Neural crest cell (in vitro differentiated cells): ENCODE measurements at regions not wholly inside any gene's neighbourhood (a gene's known extent, or its start where the extent isn't known, plus 50 kb on each side); places are given as distances from the start of the nearest gene placed in this dataset.

Experiments used
- DNase-seq: peaks from one replicate; pipeline ENCODE4 v3.0.0; 2021; ENCODE audit warnings: low read depth, mixed read lengths, low spot score
- H3K27ac Mint-ChIP-seq: one replicate; pipeline ENCODE4 v1.8.0; 2021; ENCODE audit warnings: mild to moderate bottlenecking, mixed read lengths; ENCODE audit not compliant: unreplicated experiment
- H3K27me3 Mint-ChIP-seq: 2 replicates; pipeline ENCODE4 v1.8.0; 2021; ENCODE audit warnings: low read depth, mild to moderate bottlenecking, mixed read lengths
- H3K36me3 Mint-ChIP-seq: 2 replicates; pipeline ENCODE4 v1.8.0; 2021; ENCODE audit warnings: low read depth, mild to moderate bottlenecking, mixed read lengths
- H3K4me1 Mint-ChIP-seq: 2 replicates; pipeline ENCODE4 v1.8.0; 2021; ENCODE audit warnings: mixed read lengths
- H3K4me3 Mint-ChIP-seq: one replicate; pipeline ENCODE4 v1.8.0; 2021; ENCODE audit warnings: mild to moderate bottlenecking, mixed read lengths
- H3K9me3 Mint-ChIP-seq: 2 replicates; pipeline ENCODE4 v1.8.0; 2021; ENCODE audit warnings: mixed read lengths
- TF ChIP-seq, protein P1 (sequence below): fragments of 200-600 bp; sonication (generic); conservative IDR thresholded peaks from 2 replicates; pipeline ENCODE4 v1.5.0; 2021; ENCODE audit warnings: antibody characterized with exemption, mild to moderate bottlenecking

DNA sequence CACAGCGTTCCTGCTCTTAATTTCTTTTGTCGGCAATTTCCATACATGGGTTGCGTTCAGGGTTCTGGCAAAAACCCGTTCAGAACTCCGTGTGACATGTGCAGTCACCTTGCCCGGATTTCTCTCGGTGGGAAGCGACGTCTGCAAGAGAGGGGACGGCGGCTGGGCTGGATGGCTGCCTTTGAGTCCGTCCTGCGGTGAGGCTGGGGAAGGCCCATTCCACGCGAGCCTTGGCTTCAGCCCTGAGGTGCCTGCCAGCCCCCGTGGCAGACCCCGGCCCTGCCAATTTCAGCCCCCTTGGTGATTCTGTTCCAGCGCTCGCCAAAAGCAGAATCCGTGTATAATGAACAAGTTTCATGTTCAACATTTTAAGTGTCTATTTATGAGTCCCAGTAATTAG, 72.6 kb upstream of the TSHZ3 start:
- no peak for DNase-seq
- H3K4me1 Mint-ChIP-seq: no peaks in the 10 kb centered on the region
- H3K9me3 Mint-ChIP-seq: no peaks in the 10 kb centered on the region
- H3K36me3 Mint-ChIP-seq: no peaks in the 10 kb centered on the region
- TF ChIP-seq, protein P1, sequence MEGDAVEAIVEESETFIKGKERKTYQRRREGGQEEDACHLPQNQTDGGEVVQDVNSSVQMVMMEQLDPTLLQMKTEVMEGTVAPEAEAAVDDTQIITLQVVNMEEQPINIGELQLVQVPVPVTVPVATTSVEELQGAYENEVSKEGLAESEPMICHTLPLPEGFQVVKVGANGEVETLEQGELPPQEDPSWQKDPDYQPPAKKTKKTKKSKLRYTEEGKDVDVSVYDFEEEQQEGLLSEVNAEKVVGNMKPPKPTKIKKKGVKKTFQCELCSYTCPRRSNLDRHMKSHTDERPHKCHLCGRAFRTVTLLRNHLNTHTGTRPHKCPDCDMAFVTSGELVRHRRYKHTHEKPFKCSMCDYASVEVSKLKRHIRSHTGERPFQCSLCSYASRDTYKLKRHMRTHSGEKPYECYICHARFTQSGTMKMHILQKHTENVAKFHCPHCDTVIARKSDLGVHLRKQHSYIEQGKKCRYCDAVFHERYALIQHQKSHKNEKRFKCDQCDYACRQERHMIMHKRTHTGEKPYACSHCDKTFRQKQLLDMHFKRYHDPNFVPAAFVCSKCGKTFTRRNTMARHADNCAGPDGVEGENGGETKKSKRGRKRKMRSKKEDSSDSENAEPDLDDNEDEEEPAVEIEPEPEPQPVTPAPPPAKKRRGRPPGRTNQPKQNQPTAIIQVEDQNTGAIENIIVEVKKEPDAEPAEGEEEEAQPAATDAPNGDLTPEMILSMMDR: no peak
- H3K27ac Mint-ChIP-seq: no peak overlapping the region
- H3K4me3 Mint-ChIP-seq: no peak overlapping the region
- H3K27me3 Mint-ChIP-seq: peaks cover 55% of the 10 kb centered on the region

DNA sequence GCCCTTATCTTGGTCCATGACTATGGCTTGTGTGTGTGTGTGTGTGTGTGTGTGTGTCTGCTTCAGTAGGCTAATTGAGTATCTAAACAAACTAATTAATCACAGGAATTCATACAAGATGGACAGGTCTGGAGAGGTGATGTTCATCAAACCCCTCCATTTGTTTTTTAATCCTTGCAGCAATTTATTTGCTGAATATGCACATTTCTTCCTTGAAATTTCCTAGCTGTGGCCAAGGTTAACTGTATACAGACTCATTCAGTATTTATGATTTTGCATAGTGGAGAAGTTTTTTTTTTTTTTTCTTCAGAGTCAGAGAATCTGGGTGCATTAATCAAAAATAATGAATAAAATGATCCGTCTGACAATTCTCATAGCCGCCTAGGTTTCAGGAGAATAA, 74.7 kb upstream of the TSHZ3 start:
- TF ChIP-seq, protein P1: no peak
- H3K4me3 Mint-ChIP-seq: no peak overlapping the region
- H3K9me3 Mint-ChIP-seq: no peaks in the 10 kb centered on the region
- no peaks in the 10 kb centered on the region for H3K4me1 Mint-ChIP-seq
- no peaks in the 10 kb centered on the region for H3K36me3 Mint-ChIP-seq
- H3K27ac Mint-ChIP-seq: no peak overlapping the region
- H3K27me3 Mint-ChIP-seq: peaks cover 35% of the 10 kb centered on the region
- DNase-seq: no peak

DNA sequence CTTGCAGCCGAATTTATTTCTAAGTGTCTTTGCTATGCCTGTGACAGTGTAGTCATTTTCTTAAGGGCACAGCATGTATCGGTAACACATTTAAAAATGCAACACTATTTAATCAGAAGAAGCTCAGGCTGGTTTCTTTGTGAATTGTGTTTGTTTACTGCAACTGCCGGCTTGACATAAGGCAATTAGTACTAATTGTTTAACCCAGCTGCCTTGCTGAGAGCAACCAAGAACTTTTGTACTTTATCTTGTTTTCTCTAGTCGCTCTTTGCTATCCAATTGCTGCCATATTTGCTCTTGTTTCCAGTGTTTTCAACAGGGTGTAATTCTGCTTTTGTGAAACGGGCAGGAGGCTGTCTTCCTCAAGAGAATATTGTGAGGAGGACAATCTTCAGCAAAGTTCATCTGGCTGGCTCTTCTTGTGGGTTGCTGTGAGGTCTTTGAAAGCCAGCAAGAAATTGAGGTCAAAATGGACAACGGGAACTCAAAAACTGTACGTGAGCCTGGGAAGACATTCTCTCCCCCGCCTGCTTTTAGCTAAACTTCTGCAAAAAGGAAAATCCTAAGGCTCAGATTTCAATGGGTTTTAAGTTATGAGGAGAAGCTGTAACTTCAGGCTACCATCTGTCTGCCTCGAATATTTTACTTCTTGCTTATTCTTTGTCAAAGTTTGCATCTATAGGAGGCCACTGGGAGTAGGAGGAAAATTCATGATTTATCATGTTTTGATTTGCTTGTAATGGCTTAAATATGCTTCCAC, 75.8 kb upstream of the TSHZ3 start:
- Mint-ChIP-seq H3K9me3 (no peaks in the 10 kb centered on the region), H3K4me1 (no peaks in the 10 kb centered on the region), H3K27me3 (peaks cover 24% of the 10 kb centered on the region), H3K27ac (no peak overlapping the region), H3K36me3 (no peaks in the 10 kb centered on the region), H3K4me3 (no peak overlapping the region)
- no peak for DNase-seq
- TF ChIP-seq, protein P1: no peak

DNA sequence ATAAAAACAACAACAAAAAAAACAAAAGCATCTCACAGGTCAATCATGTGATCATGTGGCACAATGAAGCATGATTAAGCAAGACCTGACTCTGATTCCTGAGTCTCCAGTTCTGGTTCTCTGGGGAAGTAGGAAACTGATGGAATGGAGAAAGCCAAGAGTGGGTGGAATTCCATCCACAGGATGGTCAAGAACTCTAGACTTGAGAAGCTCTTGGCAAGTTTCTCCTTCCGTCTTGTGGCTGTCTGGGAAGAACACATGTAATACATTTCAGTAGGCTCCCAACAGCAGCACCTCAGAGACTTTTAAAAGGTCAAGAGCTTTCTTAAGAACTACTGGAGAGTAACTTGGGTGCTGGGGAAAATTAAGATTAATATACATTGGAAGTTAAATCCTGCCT, 78.6 kb upstream of the TSHZ3 start:
- no peak for DNase-seq
- TF ChIP-seq, protein P1: no peak
- H3K27me3 Mint-ChIP-seq: peaks cover 3% of the 10 kb centered on the region
- H3K4me3 Mint-ChIP-seq: no peak overlapping the region
- no peak overlapping the region for H3K27ac Mint-ChIP-seq
- H3K9me3 Mint-ChIP-seq: no peaks in the 10 kb centered on the region
- no peaks in the 10 kb centered on the region for H3K36me3 Mint-ChIP-seq
- no peaks in the 10 kb centered on the region for H3K4me1 Mint-ChIP-seq

DNA sequence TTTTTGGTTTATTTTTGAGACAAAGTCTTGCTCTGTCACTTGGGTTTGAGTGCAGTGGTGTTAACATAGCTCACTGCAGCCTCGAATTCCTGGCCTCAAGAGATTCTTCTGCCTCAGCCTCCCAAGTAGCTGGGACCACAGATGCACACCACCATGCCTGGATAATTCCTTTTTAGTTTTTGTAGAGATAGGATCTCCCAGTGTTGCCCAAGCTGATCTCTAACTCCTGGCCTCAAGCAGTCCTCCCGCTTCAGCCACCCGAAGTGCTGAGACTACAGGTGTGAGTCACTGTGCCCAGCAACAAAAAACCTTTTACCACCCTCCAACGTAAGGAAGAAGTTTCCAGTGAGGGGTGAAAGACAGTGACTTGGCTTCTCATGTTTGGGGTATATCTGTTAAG, 81.1 kb upstream of the TSHZ3 start:
- H3K36me3 Mint-ChIP-seq: no peaks in the 10 kb centered on the region
- peaks cover 8% of the 10 kb centered on the region for H3K27me3 Mint-ChIP-seq
- no peak overlapping the region for H3K27ac Mint-ChIP-seq
- TF ChIP-seq, protein P1: no peak
- no peak for DNase-seq
- H3K4me3 Mint-ChIP-seq: no peak overlapping the region
- H3K4me1 Mint-ChIP-seq: no peaks in the 10 kb centered on the region
- H3K9me3 Mint-ChIP-seq: peaks cover 6% of the 10 kb centered on the region
